Heart left ventricle (tissue), 16 donors: ENCODE measurements at regions not wholly inside any gene's neighbourhood (a gene's known extent, or its start where the extent isn't known, plus 50 kb on each side); places are given as distances from the start of the nearest gene placed in this dataset.

ENCODE experiments used
- ATAC-seq, 4 donors: fragments of 200-7000 bp; cut with Tn5 transposase; one replicate each; pipeline ENCODE4 v1.9.1; 2020 to 2022; ENCODE audit warnings: moderate library complexity in 4 of 4, mild to moderate bottlenecking in 3 of 4, moderate number of reproducible peaks in 1 of 4
- DNase-seq, 5 donors: peaks; one replicate each; pipeline ENCODE4 v3.0.0-alpha.2; 2020
- H3K27ac ChIP-seq, 12 donors: fragments of 200-600 bp; sonication (generic) in 4 of 12; one replicate each; pipeline versions ENCODE4 v1.5.0 to v1.8.0; 2016 to 2022; ENCODE audit warnings: mild to moderate bottlenecking in 2 of 12
- H3K27me3 ChIP-seq, 9 donors: fragments of 200-600 bp; sonication (generic) in 2 of 9; one replicate each; pipeline versions ENCODE4 v1.5.1 to v1.8.0; 2016 to 2022; ENCODE audit warnings: mild to moderate bottlenecking in 3 of 9
- H3K36me3 ChIP-seq, 9 donors: fragments of 200-600 bp; sonication (generic) in 2 of 9; one replicate each; pipeline versions ENCODE4 v1.5.0 to v1.8.0; 2018 to 2022; ENCODE audit warnings: mild to moderate bottlenecking in 2 of 9
- H3K4me1 ChIP-seq, 12 donors: fragments of 200-600 bp; sonication (generic) in 4 of 12; one replicate each; pipeline versions ENCODE4 v1.5.0 to v1.8.0; 2016 to 2022; ENCODE audit warnings: mild to moderate bottlenecking in 3 of 12
- H3K4me3 ChIP-seq, 12 donors: fragments of 200-600 bp; sonication (generic) in 4 of 12; one replicate each; pipeline versions ENCODE4 v1.5.0 to v1.8.0; 2017 to 2022; ENCODE audit warnings: mild to moderate bottlenecking in 9 of 12, moderate library complexity in 4 of 12
- H3K9me3 ChIP-seq, 12 donors: fragments of 200-600 bp; sonication (generic) in 4 of 12; one replicate each; pipeline versions ENCODE4 v1.5.0 to v1.8.0; 2016 to 2022; ENCODE audit warnings: mild to moderate bottlenecking in 1 of 12
- CTCF ChIP-seq, 12 donors: fragments of 200-600 bp; sonication (generic) in 4 of 12; IDR thresholded peaks; one replicate each; pipeline versions ENCODE4 v1.5.0 to v1.8.0; 2018 to 2022; ENCODE audit warnings: antibody characterized with exemption in 12 of 12, mild to moderate bottlenecking in 5 of 12
- POLR2A ChIP-seq, 2 donors: fragments of 450-650 bp; IDR thresholded peaks; one replicate each; pipeline ENCODE4 v1.6.1; 2017; ENCODE audit warnings: antibody characterized with exemption in 2 of 2, mild to moderate bottlenecking in 2 of 2, moderate library complexity in 2 of 2
- WGBS, 4 donors: extraction: QIAGEN DNeasy Blood & Tissue Kit in 2 of 4; methylation state at CpG; one replicate each; pipeline versions ENCODE4 v1.1.5 to v1.1.7; 2013 to 2018; 5-methylcytosine and 5-hydroxymethylcytosine counted together
- intact Hi-C, 10 donors: fragments of 100-400 bp; cut with DNase I; formaldehyde crosslinking; loops; one replicate each; pipeline versions ENCODE4 v1.11.1 to v1.14.2; 2022
- donor health status: ischemic (EF 13 %, LVEDD 7.1; RV severe dilation, severe dysfunction).
- donor health status: healthy with polysubstance abuse.
- donor health status: DM: no; HTN: yes; CAD: no.
- donor health status: DM: no; HTN: no; CAD: no.
- donor health status: ischemic (EF 25% LVEDD 6.9; RV normal size, moderate dysfunction).
- donor health status: ischemic (EF 25% LVEDD 5.7; RV mildly dilated, moderate dysfunction).
- donor health status: healthy.
- donor health status: DM: yes; HTN: yes; CAD: no.
- donor health status: ischemic (EF 35%, LVEDD 5.7; RV mildly dilated, moderate dysfunction).
- donor health status: nonischemic (EF 11% LVEDD 7.7; RV severe dilation, severe dysfunction).
- donor health status: DM: yes; HTN: yes; CAD: no.
- donor health status: PGD.
- donor health status: ischemic (EF 29% LVEDD 5.4; RV normal size, mild dysfunction).
- donor health status: nonischemic (EF 23%, LVEDD 6.1; RV moderate dilation, normal function).

- ATAC-seq (no peak), DNase-seq (no peak)
- H3K4me1 ChIP-seq: no peaks in the 10 kb centered on the region
- peaks cover 0 to 28% (median 8%) of the 10 kb centered on the region in 12 donors for H3K9me3 ChIP-seq
- H3K27me3 ChIP-seq: no peaks in the 10 kb centered on the region
- WGBS, 4 donors: 77 to 83% (median 79%) methylated on average over 18 to 20 of the region's 20 CpGs
- H3K4me3 ChIP-seq: no peak overlapping the region
- no peaks in the 10 kb centered on the region for H3K36me3 ChIP-seq
- intact Hi-C loops: no loop called here
- H3K27ac ChIP-seq: no peak overlapping the region
- TF ChIP-seq CTCF (IDR thresholded peaks at IDR 0.05): no peak
- TF ChIP-seq POLR2A (IDR thresholded peaks at IDR 0.05): no peak
Observed at GRCh38 chr11:70894566-70895365, 357.6 kb downstream of the SHANK2 start.

GRCh38 chr11:70895366-70895670, 357.1 kb downstream of the SHANK2 start:
- TF ChIP-seq POLR2A (IDR thresholded peaks at IDR 0.05) (no peak), CTCF (IDR thresholded peaks at IDR 0.05) (no peak)
- intact Hi-C loops: no loop called here
- Histone ChIP-seq H3K4me1 (no peaks in the 10 kb centered on the region), H3K4me3 (no peak overlapping the region), H3K27me3 (no peaks in the 10 kb centered on the region), H3K27ac (no peak overlapping the region), H3K9me3 (peaks cover 0 to 28% (median 8%) of the 10 kb centered on the region in 12 donors), H3K36me3 (no peaks in the 10 kb centered on the region)
- ATAC-seq (no peak), DNase-seq (no peak)
- 80 to 91% (median 87%) methylated on average over 11 of the region's 11 CpGs for WGBS, 4 donors

GRCh38 chr11:70897429-70897828, 354.9 kb downstream of the SHANK2 start:
- ATAC-seq: no peak
- WGBS, 4 donors: 89 to 95% (median 91%) methylated on average over 1 of the region's 1 CpG
- Histone ChIP-seq H3K36me3 (no peaks in the 10 kb centered on the region), H3K4me3 (no peak overlapping the region), H3K9me3 (peaks cover 0 to 28% (median 8%) of the 10 kb centered on the region in 12 donors), H3K4me1 (no peaks in the 10 kb centered on the region), H3K27me3 (no peaks in the 10 kb centered on the region), H3K27ac (no peak overlapping the region)
- intact Hi-C loops: no loop called here
- DNase-seq: no peak
- TF ChIP-seq CTCF (IDR thresholded peaks at IDR 0.05) (no peak), POLR2A (IDR thresholded peaks at IDR 0.05) (no peak)

- H3K27me3 ChIP-seq: peaks cover 0 to 3% (median 0%) of the 10 kb centered on the region in 9 donors
- no peak overlapping the region for H3K4me3 ChIP-seq
- intact Hi-C loops: no loop called here
- peaks cover 0 to 28% (median 8%) of the 10 kb centered on the region in 12 donors for H3K9me3 ChIP-seq
- H3K4me1 ChIP-seq: no peaks in the 10 kb centered on the region
- no peak overlapping the region for H3K27ac ChIP-seq
- H3K36me3 ChIP-seq: no peaks in the 10 kb centered on the region
- ATAC-seq (no peak), DNase-seq (no peak)
- TF ChIP-seq POLR2A (IDR thresholded peaks at IDR 0.05) (no peak), CTCF (IDR thresholded peaks at IDR 0.05) (no peak)
- WGBS, 4 donors: 91 to 93% (median 92%) methylated on average over 5 to 6 of the region's 6 CpGs
Observed at GRCh38 chr11:70899616-70900015, 352.8 kb downstream of the SHANK2 start.
